Endothelial cell (in vitro differentiated cells): ENCODE measurements at regions not wholly inside any gene's neighbourhood (a gene's known extent, or its start where the extent isn't known, plus 50 kb on each side); places are given as distances from the start of the nearest gene placed in this dataset.

ENCODE experiments used
- DNase-seq: peaks from one replicate; pipeline ENCODE4 v3.0.0; 2021; ENCODE audit warnings: low spot score
- H3K27ac Mint-ChIP-seq: one replicate; pipeline ENCODE4 v1.8.0; 2021; ENCODE audit warnings: mixed read lengths, inconsistent platforms; ENCODE audit not compliant: unreplicated experiment
- H3K27me3 Mint-ChIP-seq: one replicate; pipeline ENCODE4 v1.8.0; 2021; ENCODE audit warnings: mild to moderate bottlenecking, moderate library complexity, mixed read lengths, inconsistent platforms; ENCODE audit not compliant: unreplicated experiment
- H3K36me3 Mint-ChIP-seq: one replicate; pipeline ENCODE4 v1.8.0; 2021; ENCODE audit warnings: mild to moderate bottlenecking, low read depth, mixed read lengths, inconsistent platforms; ENCODE audit not compliant: unreplicated experiment
- H3K4me1 Mint-ChIP-seq: one replicate; pipeline ENCODE4 v1.8.0; 2021; ENCODE audit warnings: mild to moderate bottlenecking, mixed read lengths, inconsistent platforms; ENCODE audit not compliant: unreplicated experiment
- H3K4me3 Mint-ChIP-seq: one replicate; pipeline ENCODE4 v1.8.0; 2021; ENCODE audit warnings: mild to moderate bottlenecking, mixed read lengths, inconsistent platforms; ENCODE audit not compliant: unreplicated experiment
- H3K9me3 Mint-ChIP-seq: one replicate; pipeline ENCODE4 v1.8.0; 2021; ENCODE audit warnings: mixed read lengths, inconsistent platforms; ENCODE audit not compliant: unreplicated experiment
- CTCF ChIP-seq: fragments of 200-600 bp; sonication (generic); IDR thresholded peaks from one replicate; pipeline ENCODE4 v1.5.0; 2021; ENCODE audit warnings: antibody characterized with exemption; ENCODE audit not compliant: unreplicated experiment

GRCh38 chr13:44296856-44297255 lies 76.8 kb upstream of the SERP2 start:
- no peak for TF ChIP-seq CTCF
- H3K4me3 Mint-ChIP-seq = no peak overlapping the region
- H3K27ac Mint-ChIP-seq = no peak overlapping the region
- H3K4me1 Mint-ChIP-seq = no peaks in the 10 kb centered on the region
- no peaks in the 10 kb centered on the region for H3K36me3 Mint-ChIP-seq
- DNase-seq = no peak
- no peaks in the 10 kb centered on the region for H3K9me3 Mint-ChIP-seq
- no peaks in the 10 kb centered on the region for H3K27me3 Mint-ChIP-seq

DNA sequence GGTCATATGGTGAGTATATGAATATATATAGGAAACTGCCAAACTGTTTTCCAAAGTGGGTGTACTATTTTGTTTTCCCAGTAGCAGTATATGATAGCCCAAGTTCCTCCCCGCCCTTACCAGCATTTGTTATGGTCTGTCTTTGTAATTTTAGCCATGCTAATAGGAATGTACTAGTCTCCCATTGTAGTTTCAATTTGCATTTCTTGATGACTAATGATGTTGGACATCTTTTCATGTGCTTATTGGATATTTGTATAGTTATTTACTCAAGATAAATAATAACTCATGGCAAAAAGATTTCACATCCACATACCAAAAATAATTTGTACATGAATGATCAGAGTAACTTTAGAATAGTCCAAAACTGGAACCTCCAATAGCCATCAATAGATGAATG lies 75.3 kb upstream of the SERP2 start:
- Mint-ChIP-seq H3K36me3 (no peaks in the 10 kb centered on the region), H3K9me3 (no peaks in the 10 kb centered on the region), H3K27me3 (no peaks in the 10 kb centered on the region), H3K27ac (no peak overlapping the region), H3K4me3 (no peak overlapping the region), H3K4me1 (no peaks in the 10 kb centered on the region)
- TF ChIP-seq CTCF = no peak
- DNase-seq = no peak

DNA sequence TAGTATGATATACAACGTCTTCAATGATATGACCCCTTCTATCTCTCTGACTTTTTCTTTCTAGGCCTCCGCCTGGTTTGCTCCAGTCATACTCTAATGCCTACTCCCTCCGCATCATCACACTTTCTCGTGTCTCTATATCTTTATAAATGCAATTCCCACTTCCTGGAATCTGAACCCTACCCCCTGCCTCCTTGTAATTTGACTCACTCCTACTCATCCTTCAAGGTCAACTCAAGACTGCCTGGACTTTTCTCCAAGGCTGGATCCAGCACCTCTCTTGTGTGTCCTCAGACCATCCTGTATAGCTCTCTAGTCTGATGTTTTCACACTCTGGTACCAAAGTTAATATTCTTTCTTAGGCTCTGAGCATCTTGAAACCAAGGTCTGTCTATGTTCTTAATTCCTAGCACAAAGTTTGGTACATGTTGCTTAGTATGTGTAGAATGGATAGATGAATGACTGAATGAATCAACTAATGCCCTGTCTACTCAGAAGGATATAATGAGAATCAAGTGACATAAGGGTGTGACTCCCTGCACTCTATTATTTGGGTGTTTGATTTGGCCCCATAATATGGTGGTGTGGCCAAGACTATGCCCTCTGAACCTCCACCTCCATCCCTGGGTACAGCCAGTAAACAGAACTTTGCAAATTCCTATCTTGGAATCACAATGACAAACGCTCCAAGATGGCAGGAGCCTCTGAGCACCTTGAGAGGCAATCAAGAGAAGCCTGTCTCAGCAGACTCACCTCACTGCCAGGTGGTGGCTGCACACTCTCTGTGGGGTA lies 74.3 kb upstream of the SERP2 start:
- no peaks in the 10 kb centered on the region for H3K9me3 Mint-ChIP-seq
- H3K4me1 Mint-ChIP-seq = no peaks in the 10 kb centered on the region
- H3K36me3 Mint-ChIP-seq = no peaks in the 10 kb centered on the region
- no peak for DNase-seq
- no peak overlapping the region for H3K4me3 Mint-ChIP-seq
- H3K27ac Mint-ChIP-seq = no peak overlapping the region
- TF ChIP-seq CTCF = no peak
- H3K27me3 Mint-ChIP-seq = no peaks in the 10 kb centered on the region

GRCh38 chr13:44300895-44301638 lies 72.6 kb upstream of the SERP2 start:
- peaks cover 8% of the 10 kb centered on the region for H3K4me1 Mint-ChIP-seq
- H3K4me3 Mint-ChIP-seq = no peak overlapping the region
- no peak overlapping the region for H3K27ac Mint-ChIP-seq
- no peaks in the 10 kb centered on the region for H3K9me3 Mint-ChIP-seq
- H3K27me3 Mint-ChIP-seq = no peaks in the 10 kb centered on the region
- DNase-seq = no peak
- no peaks in the 10 kb centered on the region for H3K36me3 Mint-ChIP-seq
- no peak for TF ChIP-seq CTCF

DNA sequence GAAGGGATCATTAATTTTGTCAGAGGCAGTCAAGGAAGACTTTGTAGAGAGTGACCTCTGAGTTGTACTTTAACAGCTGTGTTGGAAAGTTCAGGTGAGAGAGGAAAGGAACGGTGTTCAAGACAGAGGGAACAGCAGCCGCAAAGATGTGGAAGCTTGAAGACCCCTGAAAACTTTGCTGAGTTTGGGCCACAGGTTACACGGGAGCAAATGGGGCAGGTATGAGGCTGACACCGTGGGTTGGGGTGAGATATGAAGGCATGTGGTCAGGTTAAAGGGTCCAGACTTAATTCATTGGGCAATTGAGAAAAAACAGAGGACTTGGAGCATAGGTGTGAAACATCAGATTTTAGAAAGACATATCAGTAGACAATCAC lies 72.0 kb upstream of the SERP2 start:
- Mint-ChIP-seq H3K4me1 (peaks cover 14% of the 10 kb centered on the region), H3K27ac (no peak overlapping the region)
- no peak for DNase-seq

More for the DNA sequence above, 72.0 kb upstream of the SERP2 start:
- H3K27me3 Mint-ChIP-seq = no peaks in the 10 kb centered on the region
- no peak for TF ChIP-seq CTCF
- no peaks in the 10 kb centered on the region for H3K36me3 Mint-ChIP-seq
- H3K4me3 Mint-ChIP-seq = no peak overlapping the region
- H3K9me3 Mint-ChIP-seq = no peaks in the 10 kb centered on the region
